IMR-90 (cell line): ENCODE measurements at regions not wholly inside any gene's neighbourhood (a gene's known extent, or its start where the extent isn't known, plus 50 kb on each side); places are given as distances from the start of the nearest gene placed in this dataset.

Experiments used
- CEBPB ChIP-seq: IDR thresholded peaks from 2 replicates; pipeline ENCODE4 v1.6.1; 2012; ENCODE audit warnings: low read depth, low read length, improper control_type of control experiment
- CTCF ChIP-seq: conservative IDR thresholded peaks from 2 replicates; pipeline ENCODE4 v1.5.1; 2012; ENCODE audit warnings: mild to moderate bottlenecking, low read depth, low read length, improper control_type of control experiment
- MAZ ChIP-seq: IDR thresholded peaks from 2 replicates; pipeline ENCODE4 v1.6.1; 2012; ENCODE audit warnings: low read depth, mild to moderate bottlenecking, low read length, improper control_type of control experiment, moderate library complexity, borderline replicate concordance
- POLR2A ChIP-seq: IDR thresholded peaks from 2 replicates; pipeline ENCODE4 v1.6.1; 2012; ENCODE audit warnings: mild to moderate bottlenecking, low read depth, low read length
- RAD21 ChIP-seq: IDR thresholded peaks from 2 replicates; pipeline ENCODE4 v1.6.1; 2012; ENCODE audit warnings: low read length, improper control_type of control experiment
- RCOR1 ChIP-seq: IDR thresholded peaks from 2 replicates; pipeline ENCODE4 v1.6.1; 2012; ENCODE audit warnings: mild to moderate bottlenecking, low read length, improper control_type of control experiment; ENCODE audit not compliant: insufficient replicate concordance

- TF ChIP-seq CTCF (no peak), RAD21 (no peak), RCOR1 (no peak), POLR2A (no peak), MAZ (no peak), CEBPB (no peak)
Measured at GRCh38 chr2:216279031-216279430, 93.3 kb downstream of the MARCHF4 start.
